DOHH2 (cell line): ENCODE measurements at regions not wholly inside any gene's neighbourhood (a gene's known extent, or its start where the extent isn't known, plus 50 kb on each side); places are given as distances from the start of the nearest gene placed in this dataset.

ENCODE experiments used
- EZH2phosphoT487 ChIP-seq: fragments of 200-600 bp; sonication (generic); IDR thresholded peaks from 2 replicates; pipeline ENCODE4 v1.6.1; 2017; ENCODE audit warnings: borderline replicate concordance, mild to moderate bottlenecking, antibody characterized with exemption, low read length, moderate library complexity, mixed read lengths
- TF ChIP-seq, protein P1 (sequence below): fragments of 200-600 bp; sonication (generic); IDR thresholded peaks from one replicate; pipeline ENCODE4 v1.5.1; 2014; ENCODE audit warnings: antibody characterized with exemption, mild to moderate bottlenecking, low read depth, low read length; ENCODE audit not compliant: poor library complexity, severe bottlenecking

DNA sequence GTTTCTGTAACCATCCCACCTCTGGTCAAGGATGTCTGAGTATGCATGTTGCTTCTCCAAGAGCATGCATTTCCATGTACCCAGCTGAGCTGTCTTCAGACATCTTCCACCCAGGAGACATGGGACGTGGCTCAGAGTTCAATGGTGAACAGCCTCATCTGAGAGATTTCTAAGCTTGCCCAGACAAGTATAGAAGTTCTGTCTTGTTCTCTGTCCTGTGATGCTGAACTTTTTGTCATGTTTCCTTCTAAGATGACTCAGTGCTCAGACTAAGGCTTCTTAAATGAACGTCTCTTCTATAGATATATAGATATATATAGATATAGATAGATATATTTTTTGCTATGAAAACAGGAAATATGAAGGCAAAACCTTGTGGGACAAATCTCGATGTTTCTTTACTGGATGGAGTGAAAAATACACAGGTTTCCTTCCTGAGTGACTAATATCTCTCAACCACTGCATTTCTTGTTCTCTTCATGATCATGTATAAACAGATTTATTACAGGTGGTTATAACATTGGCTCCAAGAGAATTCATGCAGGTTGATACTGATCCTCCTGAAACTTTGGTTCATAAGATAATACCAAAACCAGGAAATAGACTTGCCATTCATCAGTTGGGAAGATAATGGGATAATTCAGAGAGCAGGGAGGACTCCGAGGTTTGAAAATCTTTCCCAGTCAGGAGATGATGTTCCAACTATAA, 168.2 kb downstream of the ZNF518B start:
- TF ChIP-seq, protein P1, sequence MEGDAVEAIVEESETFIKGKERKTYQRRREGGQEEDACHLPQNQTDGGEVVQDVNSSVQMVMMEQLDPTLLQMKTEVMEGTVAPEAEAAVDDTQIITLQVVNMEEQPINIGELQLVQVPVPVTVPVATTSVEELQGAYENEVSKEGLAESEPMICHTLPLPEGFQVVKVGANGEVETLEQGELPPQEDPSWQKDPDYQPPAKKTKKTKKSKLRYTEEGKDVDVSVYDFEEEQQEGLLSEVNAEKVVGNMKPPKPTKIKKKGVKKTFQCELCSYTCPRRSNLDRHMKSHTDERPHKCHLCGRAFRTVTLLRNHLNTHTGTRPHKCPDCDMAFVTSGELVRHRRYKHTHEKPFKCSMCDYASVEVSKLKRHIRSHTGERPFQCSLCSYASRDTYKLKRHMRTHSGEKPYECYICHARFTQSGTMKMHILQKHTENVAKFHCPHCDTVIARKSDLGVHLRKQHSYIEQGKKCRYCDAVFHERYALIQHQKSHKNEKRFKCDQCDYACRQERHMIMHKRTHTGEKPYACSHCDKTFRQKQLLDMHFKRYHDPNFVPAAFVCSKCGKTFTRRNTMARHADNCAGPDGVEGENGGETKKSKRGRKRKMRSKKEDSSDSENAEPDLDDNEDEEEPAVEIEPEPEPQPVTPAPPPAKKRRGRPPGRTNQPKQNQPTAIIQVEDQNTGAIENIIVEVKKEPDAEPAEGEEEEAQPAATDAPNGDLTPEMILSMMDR = no peak
- TF ChIP-seq EZH2phosphoT487 = no peak
